Natural killer cell (primary cell): ENCODE measurements at regions not wholly inside any gene's neighbourhood (a gene's known extent, or its start where the extent isn't known, plus 50 kb on each side); places are given as distances from the start of the nearest gene placed in this dataset.

ENCODE experiments used
- ATAC-seq, 3 donors: fragments of 150-1000 bp in 2 of 3; fragments of 200-7000 bp in 1 of 3; cut with Tn5 transposase; 1 replicate in 1 of 3; 2 replicates in 2 of 3; pipeline ENCODE4 v1.10.0; 2021; ENCODE audit warnings: mild to moderate bottlenecking in 2 of 3, moderate library complexity in 2 of 3
- DNase-seq, 2 donors: peaks; one replicate each; pipeline versions ENCODE4 v3.0.0 to v3.0.0-alpha.2; 2013 to 2021; ENCODE audit warnings: mixed read lengths in 1 of 2
- H3K27ac ChIP-seq: one replicate; pipeline ENCODE4 v1.5.1; 2013; ENCODE audit warnings: mild to moderate bottlenecking, low read length
- H3K27me3 ChIP-seq: one replicate; pipeline ENCODE4 v1.6.1; 2013; ENCODE audit warnings: low read length; ENCODE audit not compliant: control insufficient read depth, insufficient read depth
- H3K36me3 ChIP-seq: one replicate; pipeline ENCODE4 v1.6.1; 2013; ENCODE audit warnings: low read length; ENCODE audit not compliant: control insufficient read depth, insufficient read depth
- H3K4me1 ChIP-seq: one replicate; pipeline ENCODE4 v1.6.1; 2013; ENCODE audit warnings: low read length; ENCODE audit not compliant: control insufficient read depth, insufficient read depth
- H3K4me3 ChIP-seq: one replicate; pipeline ENCODE4 v1.5.1; 2013; ENCODE audit warnings: low read length
- H3K9me3 ChIP-seq: one replicate; pipeline ENCODE4 v1.6.1; 2013; ENCODE audit warnings: low read length; ENCODE audit not compliant: control insufficient read depth, insufficient read depth
- H3K27ac Mint-ChIP-seq, 2 donors: one replicate each; pipeline ENCODE4 v1.8.0; 2022; ENCODE audit warnings: mild to moderate bottlenecking in 2 of 2, mixed read lengths in 2 of 2, moderate library complexity in 1 of 2
- H3K27me3 Mint-ChIP-seq, 2 donors: one replicate each; pipeline ENCODE4 v1.8.0; 2022; ENCODE audit warnings: low read depth in 2 of 2, mixed read lengths in 2 of 2
- H3K36me3 Mint-ChIP-seq: one replicate; pipeline ENCODE4 v1.8.0; 2022; ENCODE audit warnings: mixed read lengths
- H3K4me1 Mint-ChIP-seq, 2 donors: one replicate each; pipeline ENCODE4 v1.8.0; 2022; ENCODE audit warnings: mixed read lengths in 2 of 2
- H3K4me3 Mint-ChIP-seq: one replicate; pipeline ENCODE4 v1.8.0; 2022; ENCODE audit warnings: mild to moderate bottlenecking, moderate library complexity, mixed read lengths
- H3K9me3 Mint-ChIP-seq, 2 donors: one replicate each; pipeline ENCODE4 v1.8.0; 2022; ENCODE audit warnings: mixed read lengths in 2 of 2
- WGBS: methylation state at CpG from one replicate; pipeline ENCODE4 v1.1.7; 2013; ENCODE audit warnings: missing lambda C conversion rate; ENCODE audit not compliant: insufficient coverage; 5-methylcytosine and 5-hydroxymethylcytosine counted together
- intact Hi-C: fragments of 100-400 bp; cut with micrococcal nuclease; formaldehyde crosslinking; loops from one replicate; pipeline ENCODE4 v1.14.2; 2022
- TF ChIP-seq, protein P1 (sequence below): fragments of 200-600 bp; IDR thresholded peaks from one replicate; pipeline ENCODE4 v1.8.0; 2022; ENCODE audit warnings: antibody characterized with exemption

DNA sequence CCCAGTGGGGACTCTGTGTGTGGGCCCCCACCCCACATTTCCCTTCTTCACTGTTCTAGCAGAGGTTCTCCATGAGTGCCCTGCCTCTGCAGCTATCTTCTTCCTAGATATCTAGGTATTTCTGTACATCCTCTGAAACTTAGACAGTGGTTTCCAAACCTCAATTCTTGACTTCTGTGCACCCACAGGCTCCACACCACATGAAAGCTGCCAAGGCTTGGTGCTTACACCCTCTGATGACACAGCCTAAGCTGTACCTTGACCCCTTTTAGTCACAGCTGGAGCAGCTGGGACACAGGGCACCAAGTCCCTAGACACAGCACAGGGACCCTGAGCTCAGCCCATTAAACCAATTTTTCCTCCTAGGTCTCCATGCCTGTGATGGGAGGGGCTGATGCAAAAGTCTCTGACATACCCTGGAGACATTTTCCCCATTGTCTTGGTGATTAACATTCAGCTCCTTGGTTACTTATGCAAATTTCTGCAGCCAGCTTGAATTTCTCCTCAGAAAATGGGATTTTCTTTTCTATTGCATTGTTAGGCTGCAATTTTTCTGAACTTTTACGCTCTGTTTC is 304.5 kb downstream of the OTOL1 start:
- no peak overlapping the region for H3K27ac Mint-ChIP-seq
- no peak overlapping the region for H3K4me3 ChIP-seq
- no peaks in the 10 kb centered on the region for H3K4me1 ChIP-seq
- no peak overlapping the region for H3K4me3 Mint-ChIP-seq
- H3K9me3 Mint-ChIP-seq = peaks cover 7 to 14% of the 10 kb centered on the region in 2 donors
- H3K36me3 ChIP-seq = no peaks in the 10 kb centered on the region
- peaks cover 2% of the 10 kb centered on the region for H3K9me3 ChIP-seq
- TF ChIP-seq, protein P1, sequence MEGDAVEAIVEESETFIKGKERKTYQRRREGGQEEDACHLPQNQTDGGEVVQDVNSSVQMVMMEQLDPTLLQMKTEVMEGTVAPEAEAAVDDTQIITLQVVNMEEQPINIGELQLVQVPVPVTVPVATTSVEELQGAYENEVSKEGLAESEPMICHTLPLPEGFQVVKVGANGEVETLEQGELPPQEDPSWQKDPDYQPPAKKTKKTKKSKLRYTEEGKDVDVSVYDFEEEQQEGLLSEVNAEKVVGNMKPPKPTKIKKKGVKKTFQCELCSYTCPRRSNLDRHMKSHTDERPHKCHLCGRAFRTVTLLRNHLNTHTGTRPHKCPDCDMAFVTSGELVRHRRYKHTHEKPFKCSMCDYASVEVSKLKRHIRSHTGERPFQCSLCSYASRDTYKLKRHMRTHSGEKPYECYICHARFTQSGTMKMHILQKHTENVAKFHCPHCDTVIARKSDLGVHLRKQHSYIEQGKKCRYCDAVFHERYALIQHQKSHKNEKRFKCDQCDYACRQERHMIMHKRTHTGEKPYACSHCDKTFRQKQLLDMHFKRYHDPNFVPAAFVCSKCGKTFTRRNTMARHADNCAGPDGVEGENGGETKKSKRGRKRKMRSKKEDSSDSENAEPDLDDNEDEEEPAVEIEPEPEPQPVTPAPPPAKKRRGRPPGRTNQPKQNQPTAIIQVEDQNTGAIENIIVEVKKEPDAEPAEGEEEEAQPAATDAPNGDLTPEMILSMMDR = no peak
- intact Hi-C loops = no loop called here
- ATAC-seq = no peak
- DNase-seq = no peak
- H3K27me3 Mint-ChIP-seq = no peaks in the 10 kb centered on the region
- H3K4me1 Mint-ChIP-seq = no peaks in the 10 kb centered on the region
- H3K36me3 Mint-ChIP-seq = peaks cover 8% of the 10 kb centered on the region
- WGBS = 43% methylated on average over 1 of the region's 1 CpG
- no peaks in the 10 kb centered on the region for H3K27me3 ChIP-seq
- no peak overlapping the region for H3K27ac ChIP-seq

DNA sequence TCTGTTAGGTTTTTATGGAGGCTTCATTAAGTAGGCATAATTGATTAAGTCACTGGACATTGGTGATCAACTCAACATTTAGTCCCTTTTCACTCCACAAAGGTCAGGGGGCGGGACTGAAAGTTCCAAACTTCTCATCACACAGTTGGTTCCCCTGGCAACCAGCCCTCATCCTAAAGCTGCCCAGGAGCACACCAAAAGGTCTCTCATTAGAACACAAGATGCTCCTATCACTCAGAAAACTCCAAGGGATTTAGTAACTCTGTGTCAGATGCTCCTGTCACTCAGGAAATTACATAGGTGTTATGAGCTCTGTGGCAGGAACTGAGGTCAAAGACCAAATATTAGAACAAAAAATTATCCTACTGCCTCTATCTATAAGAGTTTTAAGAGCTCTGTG is 321.5 kb downstream of the OTOL1 start:
- DNase-seq = no peak
- intact Hi-C loops = no loop called here
- Histone ChIP-seq H3K36me3 (no peaks in the 10 kb centered on the region), H3K27ac (no peak overlapping the region), H3K4me1 (no peaks in the 10 kb centered on the region), H3K9me3 (no peaks in the 10 kb centered on the region), H3K27me3 (no peaks in the 10 kb centered on the region), H3K4me3 (no peak overlapping the region)
- H3K4me1 Mint-ChIP-seq = no peaks in the 10 kb centered on the region
- no peaks in the 10 kb centered on the region for H3K27me3 Mint-ChIP-seq
- no peak overlapping the region for H3K4me3 Mint-ChIP-seq
- no peak for ATAC-seq
- no peak overlapping the region for H3K27ac Mint-ChIP-seq
- 89% methylated on average over 1 of the region's 1 CpG for WGBS
- TF ChIP-seq, protein P1 = no peak
- H3K36me3 Mint-ChIP-seq = no peaks in the 10 kb centered on the region
- H3K9me3 Mint-ChIP-seq = peaks cover 6% of the 10 kb centered on the region in 2 donors

- Histone ChIP-seq H3K4me1 (no peaks in the 10 kb centered on the region), H3K4me3 (no peak overlapping the region), H3K36me3 (no peaks in the 10 kb centered on the region), H3K27me3 (no peaks in the 10 kb centered on the region), H3K27ac (no peak overlapping the region), H3K9me3 (no peaks in the 10 kb centered on the region)
- H3K27me3 Mint-ChIP-seq = no peaks in the 10 kb centered on the region
- no peaks in the 10 kb centered on the region for H3K4me1 Mint-ChIP-seq
- no peak overlapping the region for H3K4me3 Mint-ChIP-seq
- TF ChIP-seq, protein P1 = no peak
- intact Hi-C loops = no loop called here
- H3K36me3 Mint-ChIP-seq = no peaks in the 10 kb centered on the region
- peaks cover 1 to 7% of the 10 kb centered on the region in 2 donors for H3K9me3 Mint-ChIP-seq
- H3K27ac Mint-ChIP-seq = no peak overlapping the region
- WGBS = 73% methylated on average over 1 of the region's 1 CpG
- DNase-seq = no peak
- ATAC-seq = no peak
Observed at GRCh38 chr3:161821591-161821990, 325.0 kb downstream of the OTOL1 start.

- no peaks in the 10 kb centered on the region for H3K9me3 ChIP-seq
- no peaks in the 10 kb centered on the region for H3K4me1 Mint-ChIP-seq
- no peak for ATAC-seq
- H3K4me3 Mint-ChIP-seq = no peak overlapping the region
- no peak for DNase-seq
- H3K27ac Mint-ChIP-seq = no peak overlapping the region
- WGBS = 86% methylated on average over 1 of the region's 3 CpGs
- H3K27me3 Mint-ChIP-seq = no peaks in the 10 kb centered on the region
- no peaks in the 10 kb centered on the region for H3K27me3 ChIP-seq
- intact Hi-C loops = no loop called here
- H3K36me3 Mint-ChIP-seq = no peaks in the 10 kb centered on the region
- TF ChIP-seq, protein P1 = no peak
- H3K4me3 ChIP-seq = no peak overlapping the region
- peaks cover 2 to 7% of the 10 kb centered on the region in 2 donors for H3K9me3 Mint-ChIP-seq
- no peak overlapping the region for H3K27ac ChIP-seq
- H3K36me3 ChIP-seq = no peaks in the 10 kb centered on the region
- no peaks in the 10 kb centered on the region for H3K4me1 ChIP-seq
Observed at GRCh38 chr3:161822291-161822690, 325.7 kb downstream of the OTOL1 start.
